Hepatocyte (in vitro differentiated cells): ENCODE measurements at regions not wholly inside any gene's neighbourhood (a gene's known extent, or its start where the extent isn't known, plus 50 kb on each side); places are given as distances from the start of the nearest gene placed in this dataset.

Experiments
- DNase-seq: peaks from one replicate; pipeline ENCODE4 v3.0.0-alpha.2; 2016; ENCODE audit warnings: low spot score
- H2AFZ ChIP-seq: fragments of 200-600 bp; sonication (generic); 2 replicates; pipeline ENCODE4 v1.6.0; 2016; ENCODE audit warnings: antibody characterized with exemption, mild to moderate bottlenecking
- H3K27ac ChIP-seq: fragments of 200-600 bp; sonication (generic); 2 replicates; pipeline ENCODE4 v1.5.1; 2016; ENCODE audit warnings: mild to moderate bottlenecking
- H3K27me3 ChIP-seq: fragments of 200-600 bp; sonication (generic); 2 replicates; pipeline ENCODE4 v1.6.1; 2016
- H3K36me3 ChIP-seq: fragments of 200-600 bp; sonication (generic); replicated peaks from 2 replicates; pipeline ENCODE4 v1.5.1; 2016; ENCODE audit warnings: low read depth; ENCODE audit not compliant: insufficient read depth
- H3K4me1 ChIP-seq: fragments of 200-600 bp; sonication (generic); 2 replicates; pipeline ENCODE4 v1.5.1; 2016; ENCODE audit warnings: mild to moderate bottlenecking, moderate library complexity; ENCODE audit not compliant: insufficient read depth
- H3K4me2 ChIP-seq: fragments of 200-600 bp; sonication (generic); 2 replicates; pipeline ENCODE4 v1.6.0; 2016
- H3K4me3 ChIP-seq: fragments of 200-600 bp; sonication (generic); 2 replicates; pipeline ENCODE4 v1.5.1; 2016; ENCODE audit warnings: mild to moderate bottlenecking
- H3K79me2 ChIP-seq: fragments of 200-600 bp; sonication (generic); 2 replicates; pipeline ENCODE4 v1.6.0; 2017; ENCODE audit warnings: mild to moderate bottlenecking
- H3K9me2 ChIP-seq: fragments of 200-600 bp; sonication (generic); replicated peaks from 2 replicates; pipeline ENCODE4 v1.6.0; 2017; ENCODE audit warnings: mild to moderate bottlenecking; ENCODE audit not compliant: insufficient read depth
- H3K9me3 ChIP-seq: fragments of 200-600 bp; sonication (generic); 2 replicates; pipeline ENCODE4 v1.5.1; 2016; ENCODE audit warnings: low read depth, mild to moderate bottlenecking
- H4K20me1 ChIP-seq: fragments of 200-600 bp; sonication (generic); 2 replicates; pipeline ENCODE4 v1.6.0; 2016; ENCODE audit warnings: mild to moderate bottlenecking; ENCODE audit not compliant: insufficient read depth, poor library complexity, severe bottlenecking
- CTCF ChIP-seq: fragments of 200-600 bp; sonication (generic); IDR thresholded peaks from 2 replicates; pipeline ENCODE4 v1.5.1; 2016; ENCODE audit warnings: antibody characterized with exemption, mild to moderate bottlenecking; ENCODE audit not compliant: poor library complexity
- EZH2 ChIP-seq: fragments of 200-600 bp; sonication (generic); IDR thresholded peaks from 2 replicates; pipeline ENCODE4 v1.6.1; 2016; ENCODE audit warnings: antibody characterized with exemption, mild to moderate bottlenecking, borderline replicate concordance
- EZH2phosphoT487 ChIP-seq: fragments of 200-600 bp; sonication (generic); IDR thresholded peaks from one replicate; pipeline ENCODE4 v1.6.1; 2018; ENCODE audit warnings: antibody characterized with exemption, mild to moderate bottlenecking, low read depth, moderate library complexity; ENCODE audit not compliant: unreplicated experiment, severe bottlenecking
- WGBS: methylation state at CpG from one replicate; pipeline ENCODE4 v1.1.6; 2016; ENCODE audit warnings: low lambda C conversion rate; ENCODE audit errors: missing lambda C conversion rate; 5-methylcytosine and 5-hydroxymethylcytosine counted together

GRCh38 chr16:9462984-9463383 is 371.5 kb downstream of the HAPSTR1 start:
- Histone ChIP-seq H3K79me2 (no peaks in the 10 kb centered on the region), H3K27me3 (no peaks in the 10 kb centered on the region), H3K27ac (no peak overlapping the region), H3K36me3 (no peaks in the 10 kb centered on the region), H2AFZ (no peak overlapping the region), H3K4me2 (no peak overlapping the region), H3K4me3 (no peak overlapping the region), H3K9me3 (no peaks in the 10 kb centered on the region), H3K4me1 (no peaks in the 10 kb centered on the region), H4K20me1 (no peaks in the 10 kb centered on the region), H3K9me2 (no peaks in the 10 kb centered on the region)
- DNase-seq, result no peak
- TF ChIP-seq EZH2 (no peak), CTCF (no peak), EZH2phosphoT487 (no peak)
- 81% methylated on average over 7 of the region's 7 CpGs for WGBS

- no peak overlapping the region for H3K4me3 ChIP-seq
- no peak for DNase-seq
- no peaks in the 10 kb centered on the region for H3K9me2 ChIP-seq
- no peaks in the 10 kb centered on the region for H3K36me3 ChIP-seq
- H3K4me2 ChIP-seq, result no peak overlapping the region
- H3K27me3 ChIP-seq, result no peaks in the 10 kb centered on the region
- H3K27ac ChIP-seq, result no peak overlapping the region
- no peaks in the 10 kb centered on the region for H3K9me3 ChIP-seq
- no peaks in the 10 kb centered on the region for H4K20me1 ChIP-seq
- 91% methylated on average over 3 of the region's 3 CpGs for WGBS
- TF ChIP-seq EZH2 (no peak), EZH2phosphoT487 (no peak), CTCF (no peak)
- no peaks in the 10 kb centered on the region for H3K79me2 ChIP-seq
- H2AFZ ChIP-seq, result no peak overlapping the region
- no peaks in the 10 kb centered on the region for H3K4me1 ChIP-seq
Measured at GRCh38 chr16:9463461-9463860, 372.0 kb downstream of the HAPSTR1 start.

GRCh38 chr16:9465161-9465560 is 373.7 kb downstream of the HAPSTR1 start:
- TF ChIP-seq CTCF (no peak), EZH2 (no peak), EZH2phosphoT487 (no peak)
- 67% methylated on average over 4 of the region's 4 CpGs for WGBS
- no peak overlapping the region for H3K4me3 ChIP-seq
- H2AFZ ChIP-seq, result no peak overlapping the region
- no peaks in the 10 kb centered on the region for H3K9me3 ChIP-seq
- H4K20me1 ChIP-seq, result no peaks in the 10 kb centered on the region
- no peaks in the 10 kb centered on the region for H3K36me3 ChIP-seq
- no peaks in the 10 kb centered on the region for H3K9me2 ChIP-seq
- peak overlapping the region; percentile 64 for H3K27ac ChIP-seq
- H3K79me2 ChIP-seq, result no peaks in the 10 kb centered on the region
- no peaks in the 10 kb centered on the region for H3K27me3 ChIP-seq
- peak; percentile 30 for DNase-seq
- no peaks in the 10 kb centered on the region for H3K4me1 ChIP-seq
- no peak overlapping the region for H3K4me2 ChIP-seq

- Histone ChIP-seq H3K9me3 (no peaks in the 10 kb centered on the region), H3K36me3 (no peaks in the 10 kb centered on the region), H3K9me2 (no peaks in the 10 kb centered on the region), H3K79me2 (no peaks in the 10 kb centered on the region), H2AFZ (no peak overlapping the region), H3K4me1 (no peaks in the 10 kb centered on the region), H3K4me2 (no peak overlapping the region), H3K27me3 (no peaks in the 10 kb centered on the region), H3K4me3 (no peak overlapping the region), H4K20me1 (no peaks in the 10 kb centered on the region), H3K27ac (peak overlapping the region; percentile 86)
- TF ChIP-seq EZH2phosphoT487 (no peak), EZH2 (no peak), CTCF (no peak)
- DNase-seq, result peak; percentile 72
Measured at GRCh38 chr16:9469512-9469911, 378.1 kb downstream of the HAPSTR1 start.
